SK-N-SH (cell line): ENCODE measurements at regions not wholly inside any gene's neighbourhood (a gene's known extent, or its start where the extent isn't known, plus 50 kb on each side); places are given as distances from the start of the nearest gene placed in this dataset.

Experiments used
- CTCF ChIA-PET: fragments of 300-600, 350-600 bp; formaldehyde crosslinking; extraction: SDS; loops from one replicate; lab custom pipeline; 2021; lab: Yijun Ruan, JAX
- POLR2A ChIA-PET: fragments of 350-600 bp; sonication (Branson Sonifier 250); formaldehyde crosslinking; extraction: SDS; loops from one replicate; lab custom pipeline; 2020; ENCODE audit warnings: antibody characterized with exemption, inconsistent platforms; lab: Yijun Ruan, JAX
- DNase-seq: peaks from one replicate; pipeline ENCODE4 v3.0.0; 2012
- H2AFZ ChIP-seq: fragments of 200-600 bp; sonication (generic); 2 replicates; pipeline ENCODE4 v1.8.1; 2016; ENCODE audit warnings: antibody characterized with exemption, mild to moderate bottlenecking, low read depth
- H3F3A ChIP-seq: fragments of 200-600 bp; sonication (generic); replicated peaks from 2 replicates; pipeline ENCODE3; 2016; ENCODE audit warnings: antibody characterized with exemption, mild to moderate bottlenecking; ENCODE audit not compliant: insufficient read depth
- H3K27ac ChIP-seq, 2 experiments: fragments of 200-500 bp in 1 of 2; fragments of 200-600 bp in 1 of 2; sonication (Bioruptor generic) in 1 of 2; sonication (generic), shearing (Covaris generic) in 1 of 2; 2 replicates each; pipeline versions ENCODE4 v1.5.1 to v1.6.1; 2014 to 2016; ENCODE audit warnings: low read depth in 2 of 2, inconsistent platforms in 1 of 2, low read length in 1 of 2, mild to moderate bottlenecking in 1 of 2, mixed read lengths in 1 of 2
- H3K27me3 ChIP-seq: fragments of 200-600 bp; sonication (generic), shearing (Covaris generic); 2 replicates; pipeline ENCODE4 v1.6.1; 2016; ENCODE audit warnings: mixed run types; ENCODE audit not compliant: insufficient read depth
- H3K36me3 ChIP-seq, 2 experiments: fragments of 200-500 bp in 1 of 2; fragments of 200-600 bp in 1 of 2; sonication (Bioruptor generic) in 1 of 2; sonication (generic) in 1 of 2; replicated peaks in 1 of 2; 2 replicates each; pipeline versions ENCODE3 to v1.5.1; 2014 to 2016; ENCODE audit warnings: low read length in 1 of 2, mild to moderate bottlenecking in 1 of 2; ENCODE audit not compliant: insufficient read depth in 2 of 2, control insufficient read depth in 1 of 2
- H3K4me1 ChIP-seq, 2 experiments: fragments of 200-500 bp in 1 of 2; fragments of 200-600 bp in 1 of 2; sonication (Bioruptor generic) in 1 of 2; sonication (generic), shearing (Covaris generic) in 1 of 2; 2 replicates each; pipeline versions ENCODE4 v1.5.1 to v1.6.1; 2014 to 2016; ENCODE audit warnings: low read depth in 1 of 2, low read length in 1 of 2, mixed run types in 1 of 2; ENCODE audit not compliant: insufficient read depth in 2 of 2, control insufficient read depth in 1 of 2
- H3K4me2 ChIP-seq: fragments of 200-600 bp; sonication (generic), shearing (Covaris generic); 2 replicates; pipeline ENCODE4 v1.6.1; 2017; ENCODE audit warnings: mixed run types
- H3K4me3 ChIP-seq, 2 experiments: fragments of 200-500 bp in 1 of 2; fragments of 200-600 bp in 1 of 2; sonication (Bioruptor generic) in 1 of 2; sonication (generic), shearing (Covaris generic) in 1 of 2; 2 replicates each; pipeline versions ENCODE4 v1.5.1 to v1.8.1; 2014 to 2016; ENCODE audit warnings: low read depth in 2 of 2, inconsistent platforms in 1 of 2, low read length in 1 of 2, mild to moderate bottlenecking in 1 of 2, mixed read lengths in 1 of 2, moderate library complexity in 1 of 2
- H3K79me2 ChIP-seq: fragments of 200-600 bp; sonication (generic); 2 replicates; pipeline ENCODE4 v1.8.1; 2017; ENCODE audit warnings: mild to moderate bottlenecking; ENCODE audit not compliant: insufficient read depth
- H3K9ac ChIP-seq: fragments of 200-600 bp; sonication (generic); 2 replicates; pipeline ENCODE4 v1.6.1; 2017; ENCODE audit warnings: mixed run types
- H3K9me2 ChIP-seq: fragments of 200-600 bp; sonication (generic); 2 replicates; pipeline ENCODE4 v1.6.1; 2017; ENCODE audit warnings: mixed run types
- H3K9me3 ChIP-seq: fragments of 200-600 bp; sonication (generic); 2 replicates; pipeline ENCODE4 v1.6.1; 2017; ENCODE audit warnings: mixed run types, mild to moderate bottlenecking, moderate library complexity
- H4K20me1 ChIP-seq: fragments of 200-600 bp; sonication (generic); 2 replicates; pipeline ENCODE4 v1.6.1; 2017; ENCODE audit warnings: mild to moderate bottlenecking, mixed run types; ENCODE audit not compliant: insufficient read depth
- CHD2 ChIP-seq: fragments of 150-350 bp; IDR thresholded peaks from 2 replicates; pipeline ENCODE4 v1.6.1; 2018; ENCODE audit warnings: low read length; ENCODE audit not compliant: partially characterized antibody
- ELF1 ChIP-seq: IDR thresholded peaks from 2 replicates; pipeline ENCODE4 v1.4.0; 2012
- EP300 ChIP-seq, 2 experiments: IDR thresholded peaks; 2 replicates each; pipeline versions ENCODE4 v1.4.0 to v1.6.1; 2012; ENCODE audit warnings: borderline replicate concordance in 1 of 2, low read depth in 1 of 2, low read length in 1 of 2
- FOXM1 ChIP-seq: IDR thresholded peaks from 2 replicates; pipeline ENCODE4 v1.4.0; 2012; ENCODE audit warnings: low read depth, mild to moderate bottlenecking
- JUND ChIP-seq: IDR thresholded peaks from 2 replicates; pipeline ENCODE4 v1.4.0; 2012
- MEF2A ChIP-seq: IDR thresholded peaks from 2 replicates; pipeline ENCODE4 v1.4.0; 2012; ENCODE audit warnings: low read depth, borderline replicate concordance
- MXI1 ChIP-seq: IDR thresholded peaks from 2 replicates; pipeline ENCODE4 v1.6.1; 2012; ENCODE audit warnings: mild to moderate bottlenecking, low read depth, low read length, improper control_type of control experiment
- NFIC ChIP-seq: IDR thresholded peaks from 2 replicates; pipeline ENCODE4 v1.4.0; 2012; ENCODE audit warnings: borderline replicate concordance
- RCOR1 ChIP-seq: fragments of 150-350 bp; IDR thresholded peaks from 2 replicates; pipeline ENCODE4 v1.6.1; 2017; ENCODE audit warnings: antibody characterized with exemption, low read length
- REST ChIP-seq: IDR thresholded peaks from 2 replicates; pipeline ENCODE4 v1.6.1; 2012; ENCODE audit warnings: mild to moderate bottlenecking, low read depth, low read length, moderate library complexity
- SMC3 ChIP-seq: IDR thresholded peaks from 2 replicates; pipeline ENCODE4 v1.6.1; 2012; ENCODE audit warnings: low read depth, low read length, improper control_type of control experiment
- TAF1 ChIP-seq: IDR thresholded peaks from 2 replicates; pipeline ENCODE4 v1.6.1; 2012; ENCODE audit warnings: low read depth, mild to moderate bottlenecking, low read length, moderate library complexity, borderline replicate concordance
- USF1 ChIP-seq: IDR thresholded peaks from 2 replicates; pipeline ENCODE4 v1.4.0; 2012; ENCODE audit warnings: low read depth, borderline replicate concordance
- USF2 ChIP-seq: fragments of 150-350 bp; IDR thresholded peaks from 2 replicates; pipeline ENCODE4 v1.6.1; 2017; ENCODE audit warnings: antibody characterized with exemption, low read length, low read depth, borderline replicate concordance
- WGBS: methylation state at CpG from one replicate; pipeline ENCODE4 v1.1.6; 2017; ENCODE audit warnings: low lambda C conversion rate; 5-methylcytosine and 5-hydroxymethylcytosine counted together
- TF ChIP-seq, protein P1 (sequence below): IDR thresholded peaks from 2 replicates; pipeline ENCODE4 v1.4.0; 2012; ENCODE audit warnings: low read depth, borderline replicate concordance
- TF ChIP-seq, protein P2 (sequence below): fragments of 150-350 bp; IDR thresholded peaks from 2 replicates; pipeline ENCODE4 v1.6.1; 2016; ENCODE audit warnings: mild to moderate bottlenecking, low read depth, low read length
- TF ChIP-seq, protein P3 (sequence below): fragments of 200-600 bp; sonication (generic); IDR thresholded peaks from 2 replicates; pipeline ENCODE4 v1.6.1; 2017; ENCODE audit warnings: antibody characterized with exemption, mild to moderate bottlenecking, moderate library complexity

- H3K9me2 ChIP-seq, result no peaks in the 10 kb centered on the region
- H3K79me2 ChIP-seq, result no peaks in the 10 kb centered on the region
- CTCF ChIA-PET, result interaction anchor here (0.6 kb wide), 1 partner anchor 51 kb away, joined by 3 read pairs; no protein-coding TSS in a partner anchor
- TF ChIP-seq SMC3 (no peak), RCOR1 (no peak), NFIC (no peak), MEF2A (no peak), REST (no peak), ELF1 (no peak), JUND (no peak), CHD2 (no peak), USF1 (no peak), USF2 (no peak), MXI1 (no peak), FOXM1 (no peak), TAF1 (no peak), EP300 (IDR thresholded peaks at IDR 0.05; ENCODE audit: borderline replicate concordance in 1 of 2, low read depth in 1 of 2, low read length in 1 of 2) (no peak)
- TF ChIP-seq, protein P1, sequence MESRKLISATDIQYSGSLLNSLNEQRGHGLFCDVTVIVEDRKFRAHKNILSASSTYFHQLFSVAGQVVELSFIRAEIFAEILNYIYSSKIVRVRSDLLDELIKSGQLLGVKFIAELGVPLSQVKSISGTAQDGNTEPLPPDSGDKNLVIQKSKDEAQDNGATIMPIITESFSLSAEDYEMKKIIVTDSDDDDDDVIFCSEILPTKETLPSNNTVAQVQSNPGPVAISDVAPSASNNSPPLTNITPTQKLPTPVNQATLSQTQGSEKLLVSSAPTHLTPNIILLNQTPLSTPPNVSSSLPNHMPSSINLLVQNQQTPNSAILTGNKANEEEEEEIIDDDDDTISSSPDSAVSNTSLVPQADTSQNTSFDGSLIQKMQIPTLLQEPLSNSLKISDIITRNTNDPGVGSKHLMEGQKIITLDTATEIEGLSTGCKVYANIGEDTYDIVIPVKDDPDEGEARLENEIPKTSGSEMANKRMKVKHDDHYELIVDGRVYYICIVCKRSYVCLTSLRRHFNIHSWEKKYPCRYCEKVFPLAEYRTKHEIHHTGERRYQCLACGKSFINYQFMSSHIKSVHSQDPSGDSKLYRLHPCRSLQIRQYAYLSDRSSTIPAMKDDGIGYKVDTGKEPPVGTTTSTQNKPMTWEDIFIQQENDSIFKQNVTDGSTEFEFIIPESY, result no peak
- TF ChIP-seq, protein P2, sequence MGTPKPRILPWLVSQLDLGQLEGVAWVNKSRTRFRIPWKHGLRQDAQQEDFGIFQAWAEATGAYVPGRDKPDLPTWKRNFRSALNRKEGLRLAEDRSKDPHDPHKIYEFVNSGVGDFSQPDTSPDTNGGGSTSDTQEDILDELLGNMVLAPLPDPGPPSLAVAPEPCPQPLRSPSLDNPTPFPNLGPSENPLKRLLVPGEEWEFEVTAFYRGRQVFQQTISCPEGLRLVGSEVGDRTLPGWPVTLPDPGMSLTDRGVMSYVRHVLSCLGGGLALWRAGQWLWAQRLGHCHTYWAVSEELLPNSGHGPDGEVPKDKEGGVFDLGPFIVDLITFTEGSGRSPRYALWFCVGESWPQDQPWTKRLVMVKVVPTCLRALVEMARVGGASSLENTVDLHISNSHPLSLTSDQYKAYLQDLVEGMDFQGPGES, result no peak
- TF ChIP-seq, protein P3, sequence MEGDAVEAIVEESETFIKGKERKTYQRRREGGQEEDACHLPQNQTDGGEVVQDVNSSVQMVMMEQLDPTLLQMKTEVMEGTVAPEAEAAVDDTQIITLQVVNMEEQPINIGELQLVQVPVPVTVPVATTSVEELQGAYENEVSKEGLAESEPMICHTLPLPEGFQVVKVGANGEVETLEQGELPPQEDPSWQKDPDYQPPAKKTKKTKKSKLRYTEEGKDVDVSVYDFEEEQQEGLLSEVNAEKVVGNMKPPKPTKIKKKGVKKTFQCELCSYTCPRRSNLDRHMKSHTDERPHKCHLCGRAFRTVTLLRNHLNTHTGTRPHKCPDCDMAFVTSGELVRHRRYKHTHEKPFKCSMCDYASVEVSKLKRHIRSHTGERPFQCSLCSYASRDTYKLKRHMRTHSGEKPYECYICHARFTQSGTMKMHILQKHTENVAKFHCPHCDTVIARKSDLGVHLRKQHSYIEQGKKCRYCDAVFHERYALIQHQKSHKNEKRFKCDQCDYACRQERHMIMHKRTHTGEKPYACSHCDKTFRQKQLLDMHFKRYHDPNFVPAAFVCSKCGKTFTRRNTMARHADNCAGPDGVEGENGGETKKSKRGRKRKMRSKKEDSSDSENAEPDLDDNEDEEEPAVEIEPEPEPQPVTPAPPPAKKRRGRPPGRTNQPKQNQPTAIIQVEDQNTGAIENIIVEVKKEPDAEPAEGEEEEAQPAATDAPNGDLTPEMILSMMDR, result no peak
- H3K27me3 ChIP-seq, result no peaks in the 10 kb centered on the region
- WGBS, result 49% methylated on average over 2 of the region's 2 CpGs
- no peak overlapping the region for H2AFZ ChIP-seq
- no peak overlapping the region for H3K4me2 ChIP-seq
- no peak overlapping the region for H3K4me3 ChIP-seq
- POLR2A ChIA-PET, result no interaction called here
- no peaks in the 10 kb centered on the region for H3K9me3 ChIP-seq
- no peak overlapping the region for H3K9ac ChIP-seq
- no peak overlapping the region for H3K27ac ChIP-seq
- no peaks in the 10 kb centered on the region for H3K4me1 ChIP-seq
- H4K20me1 ChIP-seq, result no peaks in the 10 kb centered on the region
- no peaks in the 10 kb centered on the region for H3F3A ChIP-seq
- H3K36me3 ChIP-seq, result no peaks in the 10 kb centered on the region
- no peak for DNase-seq
These were observed 772.7 kb downstream of the MAFB start for GRCh38 chr20:39916236-39916765.
